Lung (tissue), 11 donors: ENCODE measurements at regions not wholly inside any gene's neighbourhood (a gene's known extent, or its start where the extent isn't known, plus 50 kb on each side); places are given as distances from the start of the nearest gene placed in this dataset.

ENCODE experiments used
- ATAC-seq: fragments of 200-7000 bp; cut with Tn5 transposase; one replicate; pipeline ENCODE4 v1.9.1; 2020; ENCODE audit warnings: moderate number of reproducible peaks; ENCODE audit not compliant: insufficient read depth, low FRiP score
- DNase-seq, 3 donors: peaks; one replicate each; pipeline ENCODE4 v3.0.0-alpha.2; 2013 to 2017
- H3K27ac ChIP-seq, 2 donors: one replicate each; pipeline ENCODE4 v1.5.1; 2013; ENCODE audit warnings: mild to moderate bottlenecking in 2 of 2, moderate library complexity in 2 of 2, control low read depth in 1 of 2, inconsistent platforms in 1 of 2, low read depth in 1 of 2, low read length in 1 of 2
- H3K27me3 ChIP-seq, 3 donors: one replicate each; pipeline ENCODE4 v1.5.1; 2013; ENCODE audit warnings: low read length in 2 of 3; ENCODE audit not compliant: control insufficient read depth in 3 of 3, insufficient read depth in 3 of 3
- H3K36me3 ChIP-seq, 4 donors: one replicate each; pipeline ENCODE4 v1.5.1; 2013; ENCODE audit warnings: low read length in 4 of 4, mild to moderate bottlenecking in 1 of 4, moderate library complexity in 1 of 4; ENCODE audit not compliant: control insufficient read depth in 4 of 4, insufficient read depth in 4 of 4
- H3K4me1 ChIP-seq, 5 donors: one replicate each; pipeline ENCODE4 v1.5.1; 2013; ENCODE audit warnings: low read length in 5 of 5, mild to moderate bottlenecking in 2 of 5, moderate library complexity in 1 of 5; ENCODE audit not compliant: control insufficient read depth in 5 of 5, insufficient read depth in 5 of 5
- H3K4me3 ChIP-seq: one replicate; pipeline ENCODE4 v1.5.1; 2013; ENCODE audit warnings: mild to moderate bottlenecking, control low read depth, moderate library complexity
- H3K9ac ChIP-seq, 2 donors: one replicate each; pipeline ENCODE4 v1.5.1; 2013; ENCODE audit warnings: low read length in 2 of 2, control low read depth in 1 of 2; ENCODE audit not compliant: insufficient read depth in 1 of 2
- H3K9me3 ChIP-seq, 4 donors: one replicate each; pipeline ENCODE4 v1.5.1; 2013; ENCODE audit warnings: low read length in 3 of 4, mild to moderate bottlenecking in 1 of 4, moderate library complexity in 1 of 4; ENCODE audit not compliant: control insufficient read depth in 4 of 4, insufficient read depth in 3 of 4
- WGBS, 2 donors: extraction: QIAGEN DNeasy Blood & Tissue Kit; methylation state at CpG; one replicate each; pipeline ENCODE4 v1.1.7; 2013; 5-methylcytosine and 5-hydroxymethylcytosine counted together
- TF ChIP-seq, protein P1 (sequence below): IDR thresholded peaks from 2 replicates; pipeline ENCODE4 v1.5.1; 2012; ENCODE audit warnings: mild to moderate bottlenecking; ENCODE audit errors: control extremely low read depth, extremely low read depth
- donor health status: control.
- donor health status: control.
- donor health status: Bipolar disorder and iron deficiency.
- donor health status: healthy.
- donor health status: DM: yes; HTN: yes; CAD: no.

DNA sequence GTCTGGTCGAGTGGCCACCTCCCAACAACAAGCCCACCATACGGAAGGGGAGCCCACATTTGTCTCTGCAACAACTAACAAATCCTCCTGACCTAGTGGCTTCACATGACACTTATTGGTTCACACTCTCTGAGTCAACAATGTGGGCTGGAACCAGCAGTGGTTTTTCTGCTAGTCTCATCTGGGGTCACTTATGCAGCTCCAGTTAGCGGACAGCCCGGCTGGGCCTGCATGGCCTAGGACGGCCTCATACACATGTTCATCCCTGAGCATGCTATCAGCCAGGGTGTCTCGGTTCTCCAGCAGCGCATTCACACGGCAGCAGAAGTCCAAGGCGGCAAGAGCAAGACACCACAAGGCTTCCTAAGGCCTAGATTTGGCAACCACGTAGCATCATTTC, 281.7 kb downstream of the XXYLT1 start:
- Histone ChIP-seq H3K4me1 (peaks cover 0 to 11% (median 8%) of the 10 kb centered on the region in 5 donors), H3K36me3 (no peaks in the 10 kb centered on the region), H3K4me3 (no peak overlapping the region), H3K27ac (no peak overlapping the region), H3K27me3 (no peaks in the 10 kb centered on the region), H3K9me3 (no peaks in the 10 kb centered on the region), H3K9ac (no peak overlapping the region)
- ATAC-seq (no peak), DNase-seq (no peak)
- WGBS, 2 donors = 76 to 77% methylated on average over 10 of the region's 10 CpGs
- TF ChIP-seq, protein P1, sequence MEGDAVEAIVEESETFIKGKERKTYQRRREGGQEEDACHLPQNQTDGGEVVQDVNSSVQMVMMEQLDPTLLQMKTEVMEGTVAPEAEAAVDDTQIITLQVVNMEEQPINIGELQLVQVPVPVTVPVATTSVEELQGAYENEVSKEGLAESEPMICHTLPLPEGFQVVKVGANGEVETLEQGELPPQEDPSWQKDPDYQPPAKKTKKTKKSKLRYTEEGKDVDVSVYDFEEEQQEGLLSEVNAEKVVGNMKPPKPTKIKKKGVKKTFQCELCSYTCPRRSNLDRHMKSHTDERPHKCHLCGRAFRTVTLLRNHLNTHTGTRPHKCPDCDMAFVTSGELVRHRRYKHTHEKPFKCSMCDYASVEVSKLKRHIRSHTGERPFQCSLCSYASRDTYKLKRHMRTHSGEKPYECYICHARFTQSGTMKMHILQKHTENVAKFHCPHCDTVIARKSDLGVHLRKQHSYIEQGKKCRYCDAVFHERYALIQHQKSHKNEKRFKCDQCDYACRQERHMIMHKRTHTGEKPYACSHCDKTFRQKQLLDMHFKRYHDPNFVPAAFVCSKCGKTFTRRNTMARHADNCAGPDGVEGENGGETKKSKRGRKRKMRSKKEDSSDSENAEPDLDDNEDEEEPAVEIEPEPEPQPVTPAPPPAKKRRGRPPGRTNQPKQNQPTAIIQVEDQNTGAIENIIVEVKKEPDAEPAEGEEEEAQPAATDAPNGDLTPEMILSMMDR = no peak

DNA sequence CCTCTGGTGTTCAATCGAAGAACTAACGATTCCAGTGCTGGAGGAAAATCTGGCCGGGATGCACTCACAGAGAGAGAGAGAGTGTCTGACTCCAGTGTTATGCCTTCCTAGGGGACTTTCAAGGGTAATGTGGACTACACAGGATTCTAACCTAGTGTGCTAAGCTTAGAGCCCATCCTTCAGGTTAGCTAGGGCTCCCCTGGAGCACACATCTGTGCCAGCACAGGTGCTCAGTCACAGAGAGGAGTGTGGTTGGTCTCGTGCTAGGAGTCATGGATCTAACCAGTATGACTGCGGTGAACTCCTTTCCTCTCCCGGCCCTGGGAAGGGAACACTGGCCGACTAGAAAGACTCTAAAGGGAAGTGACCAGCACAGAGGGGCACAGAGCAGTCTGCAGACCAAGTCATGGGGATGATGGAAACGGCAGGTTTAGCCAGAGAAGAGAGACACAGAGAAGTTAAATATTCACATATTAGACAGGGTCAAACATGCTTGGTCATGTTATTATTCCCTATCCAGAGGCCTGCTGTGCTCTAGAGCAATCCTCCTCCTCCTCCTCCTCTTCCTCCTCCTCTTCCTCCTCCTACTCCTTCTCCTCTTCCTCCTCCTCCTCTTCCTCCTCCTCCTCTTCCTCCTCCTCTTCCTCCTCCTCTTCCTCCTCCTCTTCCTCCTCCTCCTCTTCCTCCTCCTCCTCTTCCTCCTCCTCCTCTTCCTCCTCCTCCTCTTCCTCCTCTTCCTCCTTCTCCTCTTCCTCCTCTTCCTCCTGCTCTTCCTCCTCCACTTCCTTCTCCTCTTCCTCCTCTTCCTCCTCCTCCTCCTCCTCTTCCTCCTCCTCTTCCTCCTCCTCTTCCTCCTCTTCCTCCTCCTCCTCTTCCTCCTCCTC, 280.3 kb downstream of the XXYLT1 start:
- ATAC-seq (no peak), DNase-seq (no peak)
- 84 to 93% methylated on average over 8 of the region's 8 CpGs for WGBS, 2 donors
- no peaks in the 10 kb centered on the region for H3K9me3 ChIP-seq
- no peaks in the 10 kb centered on the region for H3K27me3 ChIP-seq
- TF ChIP-seq, protein P1 = no peak
- H3K9ac ChIP-seq = no peak overlapping the region
- no peaks in the 10 kb centered on the region for H3K36me3 ChIP-seq
- no peaks in the 10 kb centered on the region for H3K4me1 ChIP-seq
- no peak overlapping the region for H3K4me3 ChIP-seq
- H3K27ac ChIP-seq = no peak overlapping the region

DNA sequence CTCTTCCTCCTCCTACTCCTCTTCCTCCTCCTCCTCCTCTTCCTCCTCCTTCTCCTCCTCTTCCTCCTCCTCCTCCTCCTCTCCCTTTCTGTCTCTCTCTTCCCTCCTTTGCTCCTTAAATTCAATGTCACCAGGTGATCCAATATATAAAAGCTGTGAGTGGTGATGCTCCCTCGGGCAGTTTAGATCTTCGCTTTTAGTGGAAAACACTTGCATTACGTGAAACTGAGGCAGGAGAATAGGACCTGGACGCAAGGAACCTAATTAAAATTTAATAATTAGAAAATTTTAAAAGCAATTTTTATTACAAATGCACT, 279.7 kb downstream of the XXYLT1 start:
- WGBS, 2 donors = 70 to 71% methylated on average over 4 of the region's 4 CpGs
- Histone ChIP-seq H3K36me3 (no peaks in the 10 kb centered on the region), H3K27ac (no peak overlapping the region), H3K4me3 (no peak overlapping the region), H3K27me3 (no peaks in the 10 kb centered on the region), H3K9me3 (no peaks in the 10 kb centered on the region), H3K4me1 (no peaks in the 10 kb centered on the region), H3K9ac (no peak overlapping the region)
- DNase-seq = no peak
- ATAC-seq = no peak
- TF ChIP-seq, protein P1 = no peak

DNA sequence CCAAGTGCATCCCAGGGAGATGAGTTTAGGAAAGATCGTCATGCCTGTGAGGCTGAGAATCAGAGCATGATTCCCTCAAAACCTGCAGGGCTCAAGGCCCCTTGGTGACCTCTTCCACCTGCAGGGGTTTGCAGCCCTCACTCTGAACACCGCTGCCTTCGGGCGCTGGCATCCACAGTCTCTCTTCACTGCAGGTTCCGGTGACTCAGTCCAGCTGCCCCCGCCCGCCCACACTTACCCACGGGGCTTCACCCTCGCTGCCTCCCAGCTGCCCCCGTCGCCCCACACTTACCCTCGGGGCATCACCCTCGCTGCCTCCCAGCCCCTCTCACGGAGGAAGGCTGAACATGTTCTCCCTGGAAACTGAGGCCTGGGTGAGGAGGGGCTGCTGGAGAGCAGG, 277.1 kb downstream of the XXYLT1 start:
- no peaks in the 10 kb centered on the region for H3K4me1 ChIP-seq

More for the DNA sequence above, 277.1 kb downstream of the XXYLT1 start:
- Histone ChIP-seq H3K36me3 (no peaks in the 10 kb centered on the region), H3K4me3 (no peak overlapping the region), H3K27me3 (no peaks in the 10 kb centered on the region), H3K9me3 (no peaks in the 10 kb centered on the region), H3K27ac (no peak overlapping the region), H3K9ac (no peak overlapping the region)
- 94 to 95% methylated on average over 14 of the region's 14 CpGs for WGBS, 2 donors
- TF ChIP-seq, protein P1 = no peak
- DNase-seq (no peak), ATAC-seq (no peak)
